Colon (tissue), 2 donors: ENCODE measurements at regions not wholly inside any gene's neighbourhood (a gene's known extent, or its start where the extent isn't known, plus 50 kb on each side); places are given as distances from the start of the nearest gene placed in this dataset.

Experiments used
- FAIRE-seq: peaks from 2 replicates; lab custom pipeline; 2012; peaks lifted over from hg19 to GRCh38; lab: Jason Lieb, UNC
- donor health status: control.
- donor health status: control.

DNA sequence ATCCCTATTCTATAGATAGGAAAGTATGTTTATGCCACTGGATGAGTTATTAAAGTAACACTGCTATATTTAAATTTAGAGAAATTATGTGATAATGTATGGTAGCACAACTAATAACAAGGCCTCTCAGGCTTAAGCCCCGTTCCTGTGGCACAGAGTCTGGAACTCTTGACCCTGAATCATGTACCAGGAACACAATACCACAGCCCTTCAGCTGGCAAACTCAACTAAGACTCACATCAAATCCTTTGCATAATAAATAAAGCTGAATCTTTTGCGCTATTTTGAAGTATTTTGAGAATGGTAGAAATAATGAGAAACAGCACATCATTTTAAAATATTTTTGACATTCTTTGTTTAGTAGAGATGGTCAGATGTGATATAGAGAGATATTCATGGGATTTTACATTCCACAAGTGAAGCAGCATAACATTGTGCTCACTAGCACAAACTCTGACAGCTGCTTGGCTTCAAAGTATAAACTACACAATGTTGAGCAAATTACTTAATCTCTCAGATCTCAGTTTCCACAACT is 478.4 kb upstream of the FAM241A start:
- no peak for FAIRE-seq

DNA sequence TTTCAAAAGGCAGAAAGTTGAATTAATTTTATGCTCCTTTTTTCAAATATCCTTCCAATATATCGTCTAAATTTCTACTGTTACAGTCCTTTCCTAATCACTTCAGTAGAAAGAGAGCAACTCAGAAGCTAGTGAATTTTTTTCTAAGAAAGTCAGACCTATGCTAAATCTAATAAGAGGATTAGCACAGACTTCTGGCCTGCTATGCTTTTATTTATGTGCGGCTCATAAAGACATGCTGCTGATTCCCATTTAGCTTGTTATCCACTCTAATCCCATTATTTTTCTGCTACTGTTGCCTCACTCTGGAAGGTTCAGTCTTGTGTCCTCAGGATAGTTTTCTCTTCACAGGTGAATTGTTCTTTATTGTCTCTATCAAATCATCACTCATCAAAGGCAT is 473.5 kb upstream of the FAM241A start:
- no peak for FAIRE-seq

DNA sequence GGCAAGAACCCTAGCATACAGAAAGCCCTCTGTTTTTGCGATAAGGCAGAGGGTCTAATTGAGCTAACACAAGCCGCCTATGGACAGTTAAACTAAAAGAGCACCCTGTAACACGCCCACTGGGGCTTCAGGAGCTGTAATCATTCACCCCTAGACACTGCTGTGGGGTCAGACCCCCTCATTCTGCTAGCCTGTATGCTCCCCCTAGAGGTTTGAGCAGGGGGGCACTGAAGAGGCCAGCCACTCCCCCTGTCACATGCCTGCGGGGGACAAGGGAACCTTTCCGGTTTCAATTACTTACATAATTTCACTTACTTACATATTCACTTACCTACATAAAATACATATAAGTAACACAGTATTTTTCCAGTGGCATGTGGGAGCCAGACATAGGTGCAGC is 469.5 kb upstream of the FAM241A start:
- no peak for FAIRE-seq

DNA sequence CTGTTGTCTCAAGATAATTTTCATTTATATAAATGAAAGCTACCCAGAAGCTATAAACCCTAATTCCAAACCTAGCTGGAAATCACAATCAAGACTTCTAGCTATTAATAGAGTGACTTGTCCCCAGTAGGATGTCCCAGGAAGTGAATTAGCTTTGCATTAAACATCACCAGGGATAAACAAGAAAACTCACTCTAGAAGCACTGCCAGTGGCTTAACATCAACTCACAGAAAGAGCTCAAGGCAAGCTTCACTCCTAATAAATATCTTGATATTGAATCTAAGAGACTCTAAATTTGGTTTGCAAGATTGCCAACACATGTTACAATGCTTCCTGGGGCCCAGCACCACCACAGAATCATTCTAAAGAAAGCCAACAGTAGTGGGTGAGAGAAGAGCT is 468.7 kb upstream of the FAM241A start:
- no peak for FAIRE-seq

DNA sequence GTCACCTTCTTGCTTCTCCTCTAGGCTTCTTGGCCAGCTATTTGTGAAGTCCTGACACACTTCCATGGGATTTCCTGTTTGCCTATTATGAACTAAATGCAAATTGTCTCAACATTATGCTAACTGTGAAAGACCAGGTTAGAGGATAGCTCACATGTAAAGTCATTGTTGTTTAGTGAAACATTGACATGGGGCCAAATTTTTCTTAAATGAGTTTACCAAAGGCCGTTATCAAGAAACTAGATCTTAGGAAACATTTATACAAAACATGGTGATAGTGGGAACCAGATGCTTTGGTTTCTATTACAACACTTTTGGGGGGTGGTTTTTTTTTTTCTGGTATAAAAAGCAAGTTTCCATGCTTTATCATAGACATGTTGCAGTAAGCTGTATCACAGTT is 466.8 kb upstream of the FAM241A start:
- no peak for FAIRE-seq

DNA sequence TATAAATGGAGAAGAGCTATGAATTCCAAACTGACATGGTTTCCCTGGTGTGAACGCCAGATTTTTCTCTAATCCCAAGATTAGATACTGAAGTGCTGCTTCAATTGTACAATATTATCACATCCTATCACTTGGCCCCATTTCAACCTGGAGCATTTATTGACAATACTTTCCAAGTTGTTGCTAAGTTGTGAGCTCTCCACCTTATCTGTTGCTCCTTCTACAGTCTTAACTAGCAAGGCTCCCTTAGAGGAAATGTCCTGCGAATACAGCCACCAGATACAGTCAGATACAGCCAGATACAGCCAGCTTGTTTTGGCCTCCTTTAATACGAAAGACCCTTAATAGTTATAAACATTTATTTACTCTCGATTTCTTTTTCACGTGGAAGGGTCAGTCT is 466.3 kb upstream of the FAM241A start:
- no peak for FAIRE-seq

DNA sequence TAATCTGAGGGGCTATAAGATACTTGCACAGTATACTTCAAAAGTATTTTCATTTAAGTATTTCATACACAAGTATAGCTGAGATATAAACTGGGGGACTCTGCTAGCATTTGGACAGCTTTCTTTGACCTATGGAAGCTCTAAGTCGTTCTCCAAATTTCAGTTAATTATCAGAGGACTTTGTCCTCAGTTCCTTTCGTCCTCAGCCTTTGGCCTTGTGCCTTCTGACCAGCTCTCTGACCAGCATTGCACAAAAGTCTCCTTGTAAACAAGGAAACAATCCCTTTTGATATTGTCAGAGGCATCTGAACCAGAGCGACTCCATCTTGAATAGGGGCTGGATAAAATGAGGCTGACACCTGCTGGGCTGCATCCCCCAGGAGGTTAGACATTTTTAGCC is 464.0 kb upstream of the FAM241A start:
- FAIRE-seq = no peak

DNA sequence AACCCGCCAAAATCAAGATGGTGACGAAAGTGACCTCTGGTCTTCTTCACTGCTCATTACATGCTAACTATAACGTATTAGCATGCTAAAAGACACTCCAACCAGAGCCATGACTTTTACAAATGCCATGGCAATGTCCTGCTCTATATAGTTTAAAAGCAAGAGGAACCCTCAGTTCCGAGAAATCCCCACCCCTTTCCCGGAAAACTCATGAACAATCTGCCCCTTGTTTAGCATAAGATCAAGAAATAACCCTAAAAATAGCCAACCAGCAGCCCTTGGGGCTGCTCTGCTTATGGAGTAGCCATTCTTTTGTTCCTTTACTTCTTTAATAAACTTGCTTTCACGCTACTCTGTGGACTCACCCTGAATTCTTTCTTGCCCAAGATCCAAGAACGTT is 463.5 kb upstream of the FAM241A start:
- no peak for FAIRE-seq

DNA sequence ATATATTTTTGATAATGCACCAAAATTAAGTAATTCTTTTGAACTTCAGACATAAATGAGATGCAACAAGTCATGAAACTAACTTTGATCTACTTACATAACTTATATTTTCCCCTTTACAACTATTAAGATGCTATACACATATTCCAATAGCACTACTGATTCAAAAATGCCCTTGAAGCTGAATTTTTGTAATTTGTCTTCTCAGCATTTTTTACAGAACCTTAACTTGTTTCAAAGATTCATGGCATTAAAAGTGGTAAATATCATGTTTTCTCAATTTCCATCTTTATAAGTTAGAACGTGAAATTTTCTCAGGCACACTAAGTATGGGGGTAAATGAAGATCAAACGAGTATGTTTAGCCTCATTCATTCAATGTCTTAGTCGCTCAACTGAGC is 460.0 kb upstream of the FAM241A start:
- FAIRE-seq = no peak

DNA sequence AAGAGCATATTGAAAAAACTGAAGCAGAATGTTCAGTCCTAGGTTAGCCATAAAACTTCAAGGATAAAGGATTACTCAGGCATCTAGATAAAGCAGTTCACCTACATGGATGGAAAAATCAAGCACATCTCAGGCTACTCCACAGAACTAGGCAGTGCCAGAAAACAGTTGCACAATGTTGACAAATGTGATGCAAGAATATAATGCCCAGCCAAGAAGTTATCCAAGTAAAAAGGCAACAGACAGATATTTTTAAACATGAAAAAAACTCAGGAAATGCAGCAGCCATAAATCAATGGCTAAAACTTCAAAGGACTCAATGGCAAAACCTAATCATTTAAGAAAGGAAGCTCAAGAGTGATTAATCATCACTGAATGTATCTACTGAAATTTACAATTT is 456.0 kb upstream of the FAM241A start:
- no peak for FAIRE-seq

DNA sequence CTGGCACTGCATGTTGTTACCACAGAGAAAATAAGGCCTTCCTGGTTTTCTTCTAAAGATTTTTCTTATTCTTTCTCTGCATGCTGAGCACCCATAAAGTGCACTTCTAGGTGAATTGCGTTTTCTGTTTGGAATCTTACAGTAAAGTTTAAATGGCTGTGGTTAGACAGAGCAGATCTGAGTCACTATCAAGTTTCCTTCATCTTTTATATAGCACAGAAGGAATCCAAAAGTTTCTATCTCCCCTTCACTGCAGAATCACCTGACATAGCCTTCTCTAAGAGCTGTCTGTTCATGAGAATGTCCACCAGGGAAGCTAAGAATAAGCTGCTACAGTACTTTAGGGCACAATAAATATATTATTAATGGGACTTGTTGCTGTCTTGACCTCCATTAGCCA is 455.5 kb upstream of the FAM241A start:
- no peak for FAIRE-seq

DNA sequence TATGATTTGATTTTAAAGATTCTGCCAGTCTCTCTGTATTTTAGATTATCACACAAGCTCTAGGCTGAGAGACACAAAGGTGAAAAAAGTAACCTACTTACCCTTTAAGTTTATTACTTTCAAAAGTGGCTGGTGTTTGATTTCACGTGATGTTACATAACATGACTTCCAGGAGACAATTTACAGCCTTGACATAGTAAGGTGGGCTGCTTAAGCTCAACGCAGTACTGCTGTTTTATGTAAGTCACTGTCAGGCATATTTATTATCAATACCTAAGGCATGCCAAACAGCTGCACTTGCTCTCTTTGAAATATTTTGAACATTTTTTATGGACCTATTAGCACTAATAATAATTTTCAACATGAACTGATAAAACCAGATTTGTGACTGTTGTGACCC is 451.5 kb upstream of the FAM241A start:
- FAIRE-seq = no peak

DNA sequence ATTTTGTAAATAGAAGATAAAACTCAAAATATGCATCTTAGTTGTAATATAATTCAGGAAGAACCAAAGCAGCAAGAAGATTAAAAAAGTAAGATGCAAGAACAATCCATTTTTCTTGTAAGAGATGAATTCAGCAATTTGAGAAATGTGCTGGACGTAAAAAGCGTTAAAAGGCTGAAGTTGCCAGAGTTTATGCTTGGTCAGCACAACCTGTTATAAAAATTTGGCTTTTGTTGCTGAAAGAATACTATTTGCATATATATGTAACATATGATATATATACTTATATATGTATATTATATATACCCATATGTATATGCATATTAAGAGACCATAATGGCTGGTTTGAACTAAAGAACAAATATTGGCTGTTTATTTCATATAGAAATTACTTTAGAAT is 449.6 kb upstream of the FAM241A start:
- no peak for FAIRE-seq

DNA sequence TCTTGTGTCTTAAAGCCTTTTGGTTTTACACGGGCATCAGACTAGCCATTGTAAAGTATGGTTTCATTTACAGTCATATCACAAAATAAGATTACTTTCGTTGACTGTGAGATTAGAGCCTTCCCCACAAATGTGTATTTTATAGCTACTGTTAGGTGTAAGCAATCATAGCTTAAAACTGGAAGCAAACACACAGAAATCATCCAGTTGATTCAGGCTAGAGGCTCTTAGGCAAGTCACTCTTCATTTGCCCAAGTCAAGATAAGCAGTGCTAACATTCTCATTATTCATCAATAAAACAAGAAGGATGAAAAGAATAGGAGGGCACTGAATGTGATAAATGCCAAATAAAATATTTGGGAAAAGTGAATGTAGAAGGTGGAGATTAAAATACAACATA is 448.7 kb upstream of the FAM241A start:
- FAIRE-seq = no peak

DNA sequence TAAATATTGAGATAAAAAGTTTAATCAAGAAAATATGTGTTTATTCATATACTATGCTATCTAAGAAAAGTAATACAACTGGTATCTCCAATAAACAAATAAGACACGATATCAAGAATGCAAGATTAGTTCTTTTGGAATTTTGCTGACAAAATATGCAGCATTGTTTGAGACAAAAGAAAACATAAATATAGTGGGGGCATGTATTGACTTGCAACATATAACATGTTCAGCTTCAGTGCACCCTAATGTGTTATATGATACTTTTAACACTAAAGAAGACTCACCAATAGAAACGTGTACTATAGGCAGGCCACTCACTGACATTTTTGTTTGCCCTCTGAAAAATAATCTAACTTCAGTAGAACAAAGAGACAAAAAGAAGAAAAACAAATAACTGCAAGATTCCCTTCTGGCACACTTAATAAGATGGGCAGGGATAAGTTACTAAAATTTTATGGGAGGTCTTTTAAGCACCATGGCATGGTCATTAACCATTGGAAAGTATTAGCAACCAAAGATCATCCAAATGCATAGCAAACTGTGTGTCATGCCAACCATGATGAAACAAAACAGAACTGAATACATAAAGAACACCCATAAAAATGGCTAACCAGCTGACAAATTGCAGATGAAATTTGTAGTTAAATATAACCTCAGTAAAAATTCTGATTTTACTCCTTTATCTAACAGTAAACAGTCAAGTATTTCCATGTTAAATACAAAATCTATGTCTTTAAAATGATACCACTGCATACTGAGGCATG is 447.9 kb upstream of the FAM241A start:
- FAIRE-seq = no peak

DNA sequence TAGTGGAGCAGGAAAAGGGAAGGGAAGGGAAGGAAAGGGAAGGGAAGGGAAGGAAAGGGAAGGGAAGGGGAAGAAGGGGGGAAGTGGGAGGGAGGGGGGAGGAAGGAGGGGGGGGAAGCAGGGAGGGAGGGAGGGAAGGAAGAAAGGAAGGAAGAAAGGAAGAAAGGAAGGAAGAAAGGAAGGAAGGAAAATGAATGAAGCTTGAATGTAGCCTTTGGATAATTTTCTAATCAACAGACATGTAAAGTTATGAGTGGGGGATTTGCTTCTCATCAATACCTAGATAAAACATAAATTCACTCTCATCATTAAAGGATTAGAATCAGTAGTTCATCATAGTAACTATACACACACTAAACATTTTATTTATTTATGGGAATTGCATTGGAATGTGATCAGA is 446.9 kb upstream of the FAM241A start:
- FAIRE-seq = no peak

DNA sequence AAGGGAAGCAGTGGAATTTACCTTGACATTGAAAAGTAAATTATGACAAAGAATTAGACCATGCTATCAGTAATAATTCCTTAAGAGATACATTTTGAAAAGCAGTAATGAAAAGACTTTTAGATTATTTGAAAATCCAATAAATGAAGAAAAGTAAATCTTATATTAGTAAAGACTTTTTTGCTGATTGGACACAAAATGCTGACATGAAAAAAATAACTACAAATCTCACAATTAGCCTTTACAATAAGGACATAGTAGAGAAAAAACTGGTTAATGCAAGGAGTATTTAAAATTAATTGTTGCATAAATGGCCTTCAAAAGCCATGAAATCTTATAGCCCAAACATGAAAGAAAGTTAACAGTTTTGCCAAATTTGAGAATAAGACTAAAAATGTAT is 446.1 kb upstream of the FAM241A start:
- no peak for FAIRE-seq

DNA sequence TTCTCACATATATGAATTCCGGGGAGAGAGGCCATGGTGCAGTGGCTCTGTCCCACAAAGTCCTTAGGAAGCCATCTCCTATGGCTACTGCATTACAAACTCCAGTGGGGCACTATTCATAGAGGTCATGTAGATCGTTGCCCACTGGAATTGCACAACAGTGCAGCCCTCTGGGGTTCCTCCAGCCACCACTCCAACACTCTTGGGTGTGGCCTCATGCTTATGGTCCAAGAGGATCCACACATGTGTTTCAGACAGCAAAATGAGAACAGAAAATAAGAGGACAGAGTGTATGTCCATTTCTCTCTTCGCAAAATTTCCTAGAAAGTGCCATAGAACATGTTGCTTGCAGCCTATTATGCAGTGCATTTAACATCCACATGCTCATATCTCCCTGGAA is 444.2 kb upstream of the FAM241A start:
- no peak for FAIRE-seq

DNA sequence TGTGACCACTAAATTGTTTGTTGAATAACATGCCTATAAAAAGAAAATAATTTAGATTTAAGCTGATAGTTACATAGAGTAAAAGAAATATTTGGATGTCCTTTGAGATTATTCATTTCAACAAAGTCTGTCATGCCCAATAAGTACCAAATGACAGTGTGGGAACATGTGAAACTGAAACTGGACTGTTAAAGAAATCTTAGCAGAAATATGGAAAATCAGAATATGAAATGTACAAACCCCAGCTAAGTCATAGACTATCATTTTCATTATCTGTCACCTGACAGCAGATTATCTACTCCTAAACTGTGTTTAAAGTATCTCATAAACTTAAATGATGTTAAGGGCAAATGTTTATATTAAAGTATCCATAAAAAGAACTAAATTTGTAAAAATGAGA is 437.8 kb upstream of the FAM241A start:
- no peak for FAIRE-seq

DNA sequence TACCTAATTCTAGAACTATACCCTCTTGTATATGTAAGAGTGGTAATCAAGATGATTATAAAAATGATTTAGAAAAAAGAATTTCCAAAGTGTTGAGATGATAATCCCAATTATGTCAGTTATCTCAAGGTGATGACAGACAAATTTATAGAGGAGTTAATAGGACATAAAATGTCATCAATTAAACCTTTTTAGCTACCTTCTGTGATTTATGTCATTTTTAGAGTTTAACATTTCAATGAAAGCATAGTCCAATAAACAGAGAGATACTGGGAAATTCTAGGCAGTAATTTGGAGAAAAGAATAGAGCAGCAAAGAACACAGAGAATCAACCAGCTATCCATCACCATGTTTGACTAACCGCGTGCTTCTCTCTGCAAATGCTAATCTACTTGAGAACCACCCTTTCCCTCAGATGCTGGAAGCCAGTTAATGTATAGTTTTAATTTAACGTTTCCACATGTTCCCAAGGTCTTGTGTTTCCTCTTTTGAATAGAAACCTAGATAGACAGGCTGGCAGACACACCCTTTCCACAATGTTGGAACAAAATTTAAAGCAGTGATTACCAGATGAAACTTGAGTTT is 433.1 kb upstream of the FAM241A start:
- no peak for FAIRE-seq

DNA sequence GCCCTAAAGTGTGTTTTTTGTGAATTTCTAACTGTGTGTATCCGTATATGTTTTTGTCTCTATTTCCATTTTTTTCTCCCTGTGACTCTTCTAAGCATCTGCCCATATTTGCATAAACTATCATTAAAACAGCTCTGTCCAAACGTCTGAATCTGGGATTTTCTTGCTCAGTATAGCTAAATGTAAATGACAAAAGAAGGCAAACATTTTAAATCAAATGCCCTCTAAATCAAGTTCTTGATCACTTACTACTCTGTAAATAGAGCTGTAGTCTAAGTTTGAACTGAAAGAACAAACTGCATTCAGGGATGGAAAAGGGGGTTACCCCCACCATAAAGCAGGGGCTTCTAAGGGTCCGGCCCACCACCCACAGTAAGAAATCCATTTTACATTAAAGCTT is 432.0 kb upstream of the FAM241A start:
- FAIRE-seq = no peak

DNA sequence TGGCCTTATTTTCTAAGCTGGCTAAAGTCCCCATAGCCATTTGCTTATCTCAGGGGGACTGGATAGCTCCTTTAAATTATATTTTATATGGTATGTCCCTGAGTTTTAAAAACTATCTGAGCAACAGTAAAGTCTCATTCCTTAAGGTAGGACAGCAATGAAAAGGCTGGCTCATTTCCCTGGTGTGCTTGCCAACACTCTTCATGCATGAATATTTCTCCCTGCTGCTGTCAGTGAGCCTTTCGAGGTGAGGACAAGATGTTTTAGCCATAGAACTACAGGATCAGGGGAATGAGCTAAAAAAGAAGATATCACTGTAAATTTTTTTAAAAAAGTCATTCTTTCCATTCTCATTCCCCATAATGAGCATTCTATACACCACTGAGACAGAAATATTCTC is 427.3 kb upstream of the FAM241A start:
- no peak for FAIRE-seq

DNA sequence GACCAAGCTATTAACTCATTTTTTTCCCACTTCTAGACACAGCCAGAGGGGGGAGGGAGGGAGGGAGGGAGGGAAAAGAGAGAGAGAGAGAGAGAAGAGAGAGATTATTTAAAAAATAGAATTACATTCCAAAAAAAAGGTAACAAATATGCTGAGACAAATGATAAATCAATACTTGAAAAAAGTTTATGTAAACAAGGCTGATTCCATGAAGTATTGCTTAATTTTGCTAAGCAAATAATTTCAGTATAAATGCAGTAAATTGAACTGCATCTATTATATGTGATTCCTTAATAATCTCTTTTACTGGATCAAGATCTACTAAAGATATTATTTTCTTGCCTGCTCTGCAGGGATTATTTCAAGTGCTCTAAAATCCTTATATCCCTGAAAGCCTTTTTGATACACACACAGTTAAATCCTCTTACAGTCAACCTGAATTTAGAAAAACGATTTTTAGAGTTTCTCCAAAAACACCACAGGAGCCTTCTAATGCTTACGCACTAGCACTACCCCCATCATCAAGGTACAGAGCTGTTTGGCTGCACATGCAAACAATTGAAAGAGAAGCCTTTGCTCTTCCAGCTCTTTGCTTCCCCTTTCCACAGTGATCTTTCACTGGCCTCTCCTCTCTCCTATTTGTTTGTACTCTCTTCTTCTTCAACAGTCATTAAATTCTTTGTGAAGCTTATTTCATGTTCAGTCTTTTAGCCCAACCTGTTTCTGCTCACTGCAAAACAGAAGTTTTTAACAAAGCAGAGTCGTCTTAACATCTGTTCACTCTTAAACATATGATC is 426.3 kb upstream of the FAM241A start:
- FAIRE-seq = no peak
